ENCODE measurements at regions not wholly inside any gene's neighbourhood (a gene's known extent, or its start where the extent isn't known, plus 50 kb on each side); places are given as distances from the start of the nearest gene placed in this dataset.
"Not testable (repeated sequence)": the region's sequence is repeated elsewhere in the genome, so short reads cannot be mapped to it uniquely, and the experiment has no call there.

DNA sequence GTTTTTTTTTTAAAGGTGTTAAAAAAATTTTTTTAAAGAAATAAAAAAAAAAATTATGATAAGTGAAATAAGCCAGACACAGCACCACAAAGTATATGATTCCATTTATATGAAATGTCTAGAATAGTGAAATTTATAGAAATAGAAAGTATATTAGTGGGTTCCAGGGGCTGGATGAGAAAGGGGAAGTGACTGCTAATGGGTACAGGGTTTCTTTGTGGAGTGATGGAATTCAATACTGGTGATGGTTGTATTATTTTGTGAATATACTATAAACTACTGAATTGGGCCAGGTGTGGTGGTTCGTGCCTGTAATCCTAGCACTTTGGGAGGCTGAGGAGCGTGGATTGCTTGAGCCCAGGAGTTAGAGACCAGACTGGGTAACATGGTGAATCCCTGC lies 82.2 kb downstream of the KBTBD2 start:
- Histone ChIP-seq H3K9ac (ENCODE audit: low read depth in 1 of 2, low read length in 2 of 2) (no peak overlapping the region), H3K27ac (ENCODE audit: low read depth in 1 of 2, low read length in 2 of 2) (no peak overlapping the region), H3K36me3 (ENCODE audit: control insufficient read depth in 4 of 4, insufficient read depth in 3 of 4, low read depth in 1 of 4, low read length in 3 of 4) (no peaks in the 10 kb centered on the region), H3K4me3 (ENCODE audit: low read depth in 1 of 3, low read length in 3 of 3) (no peak overlapping the region), H3K4me1 (ENCODE audit: control insufficient read depth in 4 of 4, insufficient read depth in 4 of 4, low read length in 3 of 4) (peaks cover 0 to under 1% (median 0%) of the 10 kb centered on the region in 4 donors), H3K27me3 (ENCODE audit: control insufficient read depth in 4 of 4, insufficient read depth in 4 of 4, low read length in 3 of 4) (no peaks in the 10 kb centered on the region), H3K9me3 (ENCODE audit: control insufficient read depth in 4 of 4, low read length in 3 of 4) (no peaks in the 10 kb centered on the region)
- TF ChIP-seq NR2F2 (IDR thresholded peaks at IDR 0.05), result no peak
- no peak for DNase-seq (ENCODE audit: low spot score)
- 96% methylated on average over 2 of the region's 2 CpGs for WGBS

DNA sequence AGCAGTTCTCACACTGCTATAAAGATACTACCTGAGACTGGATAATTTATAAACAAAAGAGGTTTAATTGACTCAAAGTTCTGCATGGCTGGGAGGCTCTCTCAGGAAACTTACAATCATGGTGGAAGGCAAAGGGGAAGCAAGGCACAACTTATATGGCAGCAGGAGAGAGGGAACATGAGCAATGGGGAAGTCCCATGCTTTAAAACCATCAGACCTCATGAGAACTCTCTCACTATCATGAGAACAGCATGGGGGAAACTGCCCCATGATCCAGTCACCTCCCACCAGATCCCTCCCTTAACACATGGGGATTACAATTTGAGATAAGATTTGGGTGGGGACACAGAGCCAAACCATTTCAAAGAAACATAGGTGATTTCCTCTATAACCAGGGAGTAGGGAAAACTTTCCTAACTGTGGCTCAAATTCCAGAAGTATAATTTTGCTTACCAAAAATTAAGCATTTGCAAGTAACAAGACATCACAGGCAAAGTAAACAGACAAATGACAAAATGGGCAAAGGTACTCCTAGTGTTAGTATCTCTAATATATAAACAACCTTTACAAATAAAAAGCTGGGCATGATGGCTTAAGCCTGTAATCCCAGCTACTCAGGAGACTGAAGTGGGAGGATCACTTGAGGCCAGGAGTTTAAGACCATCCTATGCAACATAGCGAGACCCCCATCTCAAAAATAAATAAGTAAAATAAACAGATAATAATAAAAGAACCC lies 88.0 kb downstream of the KBTBD2 start:
- TF ChIP-seq, protein P1, sequence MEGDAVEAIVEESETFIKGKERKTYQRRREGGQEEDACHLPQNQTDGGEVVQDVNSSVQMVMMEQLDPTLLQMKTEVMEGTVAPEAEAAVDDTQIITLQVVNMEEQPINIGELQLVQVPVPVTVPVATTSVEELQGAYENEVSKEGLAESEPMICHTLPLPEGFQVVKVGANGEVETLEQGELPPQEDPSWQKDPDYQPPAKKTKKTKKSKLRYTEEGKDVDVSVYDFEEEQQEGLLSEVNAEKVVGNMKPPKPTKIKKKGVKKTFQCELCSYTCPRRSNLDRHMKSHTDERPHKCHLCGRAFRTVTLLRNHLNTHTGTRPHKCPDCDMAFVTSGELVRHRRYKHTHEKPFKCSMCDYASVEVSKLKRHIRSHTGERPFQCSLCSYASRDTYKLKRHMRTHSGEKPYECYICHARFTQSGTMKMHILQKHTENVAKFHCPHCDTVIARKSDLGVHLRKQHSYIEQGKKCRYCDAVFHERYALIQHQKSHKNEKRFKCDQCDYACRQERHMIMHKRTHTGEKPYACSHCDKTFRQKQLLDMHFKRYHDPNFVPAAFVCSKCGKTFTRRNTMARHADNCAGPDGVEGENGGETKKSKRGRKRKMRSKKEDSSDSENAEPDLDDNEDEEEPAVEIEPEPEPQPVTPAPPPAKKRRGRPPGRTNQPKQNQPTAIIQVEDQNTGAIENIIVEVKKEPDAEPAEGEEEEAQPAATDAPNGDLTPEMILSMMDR (IDR thresholded peaks at IDR 0.05; ENCODE audit: low read depth, low read length, missing input control), result no peak
- TF ChIP-seq HNF4A (conservative IDR thresholded peaks at IDR 0.05) (no peak), JUND (IDR thresholded peaks at IDR 0.05) (no peak)
- TF ChIP-seq, protein P2, sequence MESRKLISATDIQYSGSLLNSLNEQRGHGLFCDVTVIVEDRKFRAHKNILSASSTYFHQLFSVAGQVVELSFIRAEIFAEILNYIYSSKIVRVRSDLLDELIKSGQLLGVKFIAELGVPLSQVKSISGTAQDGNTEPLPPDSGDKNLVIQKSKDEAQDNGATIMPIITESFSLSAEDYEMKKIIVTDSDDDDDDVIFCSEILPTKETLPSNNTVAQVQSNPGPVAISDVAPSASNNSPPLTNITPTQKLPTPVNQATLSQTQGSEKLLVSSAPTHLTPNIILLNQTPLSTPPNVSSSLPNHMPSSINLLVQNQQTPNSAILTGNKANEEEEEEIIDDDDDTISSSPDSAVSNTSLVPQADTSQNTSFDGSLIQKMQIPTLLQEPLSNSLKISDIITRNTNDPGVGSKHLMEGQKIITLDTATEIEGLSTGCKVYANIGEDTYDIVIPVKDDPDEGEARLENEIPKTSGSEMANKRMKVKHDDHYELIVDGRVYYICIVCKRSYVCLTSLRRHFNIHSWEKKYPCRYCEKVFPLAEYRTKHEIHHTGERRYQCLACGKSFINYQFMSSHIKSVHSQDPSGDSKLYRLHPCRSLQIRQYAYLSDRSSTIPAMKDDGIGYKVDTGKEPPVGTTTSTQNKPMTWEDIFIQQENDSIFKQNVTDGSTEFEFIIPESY (IDR thresholded peaks at IDR 0.05), result no peak
- TF ChIP-seq, protein P3, sequence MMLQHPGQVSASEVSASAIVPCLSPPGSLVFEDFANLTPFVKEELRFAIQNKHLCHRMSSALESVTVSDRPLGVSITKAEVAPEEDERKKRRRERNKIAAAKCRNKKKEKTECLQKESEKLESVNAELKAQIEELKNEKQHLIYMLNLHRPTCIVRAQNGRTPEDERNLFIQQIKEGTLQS (IDR thresholded peaks at IDR 0.05), result no peak
- Histone ChIP-seq H3K36me3 (ENCODE audit: control insufficient read depth in 4 of 4, insufficient read depth in 3 of 4, low read depth in 1 of 4, low read length in 3 of 4) (no peaks in the 10 kb centered on the region), H3K4me1 (ENCODE audit: control insufficient read depth in 4 of 4, insufficient read depth in 4 of 4, low read length in 3 of 4) (peaks cover 0 to 4% (median 0%) of the 10 kb centered on the region in 4 donors), H3K9me3 (ENCODE audit: control insufficient read depth in 4 of 4, low read length in 3 of 4) (peaks cover 0 to 5% (median 4%) of the 10 kb centered on the region in 4 donors), H3K4me3 (ENCODE audit: low read depth in 1 of 3, low read length in 3 of 3) (no peak overlapping the region), H3K9ac (ENCODE audit: low read depth in 1 of 2, low read length in 2 of 2) (no peak overlapping the region), H3K27ac (ENCODE audit: low read depth in 1 of 2, low read length in 2 of 2) (no peak overlapping the region), H3K27me3 (ENCODE audit: control insufficient read depth in 4 of 4, insufficient read depth in 4 of 4, low read length in 3 of 4) (no peaks in the 10 kb centered on the region)
- WGBS, result 100% methylated on average over 1 of the region's 1 CpG
- DNase-seq (ENCODE audit: low spot score), result no peak

DNA sequence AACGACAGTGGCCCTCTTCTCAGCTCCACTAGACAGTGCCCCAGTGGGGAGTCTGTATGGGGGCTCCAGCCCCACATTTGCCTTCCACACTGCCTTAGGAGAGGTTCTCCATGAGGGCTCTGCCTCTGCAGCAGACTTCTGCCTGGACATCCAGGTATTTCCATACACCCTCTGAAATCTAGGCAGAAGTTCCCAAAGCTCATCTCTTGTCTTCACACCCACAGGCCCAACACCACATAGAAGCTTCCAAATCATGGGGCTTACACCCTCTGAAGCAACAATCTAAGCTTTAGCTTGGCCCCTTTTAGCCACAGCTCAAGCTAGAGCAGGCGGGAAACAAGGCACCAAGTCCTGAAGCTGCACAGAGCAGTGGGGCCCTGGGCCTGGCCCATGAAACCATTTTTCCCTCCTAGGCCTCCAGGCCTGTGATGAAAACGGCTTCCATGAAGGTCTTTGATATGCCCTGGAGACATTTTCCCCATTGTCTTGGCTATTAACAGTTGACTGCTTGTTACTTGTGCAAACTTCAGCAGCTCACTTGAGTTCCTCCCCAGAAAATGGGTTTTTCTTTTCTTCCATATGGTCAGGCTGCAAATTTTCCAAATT lies 89.2 kb downstream of the KBTBD2 start:
- Histone ChIP-seq H3K9ac (ENCODE audit: low read depth in 1 of 2, low read length in 2 of 2) (no peak overlapping the region), H3K4me3 (ENCODE audit: low read depth in 1 of 3, low read length in 3 of 3) (no peak overlapping the region), H3K4me1 (ENCODE audit: control insufficient read depth in 4 of 4, insufficient read depth in 4 of 4, low read length in 3 of 4) (peaks cover 0 to 4% (median 0%) of the 10 kb centered on the region in 4 donors), H3K27ac (ENCODE audit: low read depth in 1 of 2, low read length in 2 of 2) (no peak overlapping the region), H3K27me3 (ENCODE audit: control insufficient read depth in 4 of 4, insufficient read depth in 4 of 4, low read length in 3 of 4) (no peaks in the 10 kb centered on the region), H3K36me3 (ENCODE audit: control insufficient read depth in 4 of 4, insufficient read depth in 3 of 4, low read depth in 1 of 4, low read length in 3 of 4) (no peaks in the 10 kb centered on the region), H3K9me3 (ENCODE audit: control insufficient read depth in 4 of 4, low read length in 3 of 4) (peaks cover 0 to 5% (median 4%) of the 10 kb centered on the region in 4 donors)
- no peak for TF ChIP-seq NR2F2 (IDR thresholded peaks at IDR 0.05)
- no peak for TF ChIP-seq FOXA2 (IDR thresholded peaks at IDR 0.05)
- TF ChIP-seq SP1 (IDR thresholded peaks at IDR 0.05), result no peak
- no peak for TF ChIP-seq HNF4A (conservative IDR thresholded peaks at IDR 0.05)
- TF ChIP-seq FOXA1 (IDR thresholded peaks at IDR 0.05), result no peak
- no peak for TF ChIP-seq JUND (IDR thresholded peaks at IDR 0.05)
- TF ChIP-seq, protein P3 (IDR thresholded peaks at IDR 0.05), result no peak
- TF ChIP-seq, protein P1 (IDR thresholded peaks at IDR 0.05; ENCODE audit: low read depth, low read length, missing input control), result no peak
- no peak for TF ChIP-seq RAD21 (IDR thresholded peaks at IDR 0.05)
- TF ChIP-seq, protein P4, sequence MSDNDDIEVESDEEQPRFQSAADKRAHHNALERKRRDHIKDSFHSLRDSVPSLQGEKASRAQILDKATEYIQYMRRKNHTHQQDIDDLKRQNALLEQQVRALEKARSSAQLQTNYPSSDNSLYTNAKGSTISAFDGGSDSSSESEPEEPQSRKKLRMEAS (IDR thresholded peaks at IDR 0.05), result no peak
- WGBS, result 94% methylated on average over 3 of the region's 3 CpGs
- no peak for DNase-seq (ENCODE audit: low spot score)

DNA sequence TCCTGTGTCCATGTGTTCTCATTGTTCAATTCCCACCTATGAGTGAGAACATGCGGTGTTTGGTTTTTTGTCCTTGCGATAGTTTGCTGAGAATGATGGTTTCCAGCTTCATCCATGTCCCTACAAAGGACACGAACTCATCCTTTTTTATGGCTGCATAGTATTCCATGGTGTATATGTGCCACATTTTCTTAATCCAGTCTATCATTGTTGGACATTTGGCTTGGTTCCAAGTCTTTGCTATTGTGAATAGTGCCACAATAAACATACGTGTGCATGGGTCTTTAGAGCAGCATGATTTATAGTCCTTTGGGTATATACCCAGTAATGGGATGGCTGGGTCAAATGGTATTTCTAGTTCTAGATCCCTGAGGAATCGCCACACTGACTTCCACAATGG lies 98.5 kb downstream of the KBTBD2 start:
- not testable (repeated sequence) for H3K9ac ChIP-seq (ENCODE audit: low read depth in 1 of 2, low read length in 2 of 2); H3K9me3 ChIP-seq (ENCODE audit: control insufficient read depth in 4 of 4, low read length in 3 of 4); H3K4me3 ChIP-seq (ENCODE audit: low read depth in 1 of 3, low read length in 3 of 3); H3K4me1 ChIP-seq (ENCODE audit: control insufficient read depth in 4 of 4, insufficient read depth in 4 of 4, low read length in 3 of 4); H3K36me3 ChIP-seq (ENCODE audit: control insufficient read depth in 4 of 4, insufficient read depth in 3 of 4, low read depth in 1 of 4, low read length in 3 of 4); H3K27me3 ChIP-seq (ENCODE audit: control insufficient read depth in 4 of 4, insufficient read depth in 4 of 4, low read length in 3 of 4); H3K27ac ChIP-seq (ENCODE audit: low read depth in 1 of 2, low read length in 2 of 2); DNase-seq (ENCODE audit: low spot score)
- WGBS, result 90% methylated on average over 1 of the region's 5 CpGs
